A549 (cell line): ENCODE measurements at regions not wholly inside any gene's neighbourhood (a gene's known extent, or its start where the extent isn't known, plus 50 kb on each side); places are given as distances from the start of the nearest gene placed in this dataset.

Experiments used
- ATAC-seq, 2 experiments: fragments of 200-7000 bp in 1 of 2; fragments of >200 bp in 1 of 2; cut with Nextera tagmentation in 1 of 2; cut with Tn5 transposase in 1 of 2; 3 replicates each; pipeline versions ENCODE4 v1.8.0 to v1.9.1; 2018 to 2020; ENCODE audit warnings: mild to moderate bottlenecking in 1 of 2, moderate library complexity in 1 of 2
- CTCF ChIA-PET: fragments of 300-600 bp; sonication (Branson Sonifier 250); formaldehyde crosslinking; extraction: SDS; loops from one replicate; lab custom pipeline; 2021; ENCODE audit warnings: antibody characterized with exemption, inconsistent platforms; lab: Yijun Ruan, JAX
- POLR2A ChIA-PET: fragments of 350-600 bp; formaldehyde crosslinking; extraction: SDS; loops from one replicate; lab custom pipeline; 2021; ENCODE audit warnings: antibody characterized with exemption, inconsistent platforms; lab: Yijun Ruan, JAX
- DNase-seq, 2 experiments: peaks; one replicate each; pipeline versions ENCODE4 v3.0.0 to v3.0.0-alpha.2; 2011 to 2016; ENCODE audit warnings: low read depth in 1 of 2, low spot score in 1 of 2
- FAIRE-seq: peaks from 2 replicates; lab custom pipeline; 2011; peaks lifted over from hg19 to GRCh38; lab: Jason Lieb, UNC
- H3K27ac ChIP-seq, 2 experiments: fragments of >200 bp; sonication (Bioruptor Twin); formaldehyde crosslinking; 3 replicates each; pipeline ENCODE4 v1.5.1; 2016 to 2017
- H3K4me1 ChIP-seq: fragments of >200 bp; sonication (Bioruptor Twin); formaldehyde crosslinking; 3 replicates; pipeline ENCODE4 v1.6.1; 2016
- H3K4me2 ChIP-seq: fragments of >200 bp; sonication (Bioruptor Twin); formaldehyde crosslinking; 3 replicates; pipeline ENCODE4 v1.6.1; 2016
- H3K4me3 ChIP-seq: fragments of >200 bp; sonication (Bioruptor Twin); formaldehyde crosslinking; 3 replicates; pipeline ENCODE4 v1.5.1; 2016
- H3K9me3 ChIP-seq: fragments of >200 bp; sonication (Bioruptor Twin); formaldehyde crosslinking; 3 replicates; pipeline ENCODE4 v1.6.1; 2016
- BCL3 ChIP-seq: fragments of >200 bp; sonication (Bioruptor Twin); formaldehyde crosslinking; IDR thresholded peaks from 3 replicates; pipeline ENCODE4 v1.6.1; 2016
- BHLHE40 ChIP-seq: IDR thresholded peaks from 2 replicates; pipeline ENCODE4 v1.6.1; 2012; ENCODE audit warnings: low read depth, low read length, inconsistent platforms
- CBX8 ChIP-seq: fragments of 200-600 bp; sonication (generic); IDR thresholded peaks from 2 replicates; pipeline ENCODE4 v1.6.1; 2016
- CHD4 ChIP-seq: fragments of 200-600 bp; sonication (generic); IDR thresholded peaks from 2 replicates; pipeline ENCODE4 v1.6.1; 2016; ENCODE audit warnings: antibody characterized with exemption, mild to moderate bottlenecking, borderline replicate concordance
- E2F6 ChIP-seq: IDR thresholded peaks from 2 replicates; pipeline ENCODE4 v1.6.1; 2012; ENCODE audit warnings: low read depth, borderline replicate concordance
- EHMT2 ChIP-seq: fragments of 200-600 bp; sonication (generic); IDR thresholded peaks from 2 replicates; pipeline ENCODE4 v1.6.1; 2016; ENCODE audit warnings: antibody characterized with exemption, low read depth, mild to moderate bottlenecking, moderate library complexity
- EP300 ChIP-seq, 2 experiments: fragments of >200 bp; sonication (Bioruptor Twin); formaldehyde crosslinking; IDR thresholded peaks; 2 replicates in 1 of 2; 3 replicates in 1 of 2; pipeline ENCODE4 v1.6.1; 2016 to 2017
- ESRRA ChIP-seq: fragments of 150-350 bp; IDR thresholded peaks from 2 replicates; pipeline ENCODE4 v1.6.1; 2014; ENCODE audit warnings: mild to moderate bottlenecking, low read length, borderline replicate concordance
- FOSB ChIP-seq: fragments of 250-450 bp; sonication (Bioruptor Pico); IDR thresholded peaks from 2 replicates; pipeline ENCODE4 v1.5.0; 2020; ENCODE audit warnings: mild to moderate bottlenecking, moderate library complexity
- FOXS1 ChIP-seq: fragments of 250-450 bp; sonication (Bioruptor Pico); IDR thresholded peaks from 2 replicates; pipeline ENCODE4 v1.5.0; 2020; ENCODE audit warnings: mild to moderate bottlenecking, moderate library complexity
- HEYL ChIP-seq: fragments of 250-450 bp; sonication (Bioruptor Pico); IDR thresholded peaks from 2 replicates; pipeline ENCODE4 v1.8.0; 2021; ENCODE audit warnings: mild to moderate bottlenecking, moderate library complexity
- HMGXB4 ChIP-seq: fragments of 250-450 bp; sonication (Bioruptor Pico); IDR thresholded peaks from 2 replicates; pipeline ENCODE4 v1.5.0; 2021; ENCODE audit warnings: mild to moderate bottlenecking, moderate library complexity, borderline replicate concordance
- JUN ChIP-seq, 2 experiments: fragments of >200 bp; sonication (Bioruptor Twin); formaldehyde crosslinking; IDR thresholded peaks; 2 replicates in 1 of 2; 3 replicates in 1 of 2; pipeline ENCODE4 v1.6.1; 2016 to 2017
- KDM1A ChIP-seq: fragments of 200-600 bp; sonication (generic); IDR thresholded peaks from 2 replicates; pipeline ENCODE4 v1.6.1; 2016; ENCODE audit warnings: low read depth, mild to moderate bottlenecking
- MAFK ChIP-seq: fragments of 450-650 bp; IDR thresholded peaks from 2 replicates; pipeline ENCODE4 v1.6.1; 2014; ENCODE audit not compliant: partially characterized antibody
- MAZ ChIP-seq: fragments of 150-350 bp; IDR thresholded peaks from 2 replicates; pipeline ENCODE4 v1.6.1; 2014; ENCODE audit warnings: antibody characterized with exemption, low read depth, low read length, borderline replicate concordance
- MYC ChIP-seq: IDR thresholded peaks from 2 replicates; pipeline ENCODE4 v1.6.1; 2012; ENCODE audit warnings: mild to moderate bottlenecking, inconsistent platforms, low read length, improper control_type of control experiment, borderline replicate concordance
- NFE2L2 ChIP-seq: fragments of 150-350 bp; conservative IDR thresholded peaks from 2 replicates; pipeline ENCODE4 v1.6.1; 2014; ENCODE audit warnings: low read length
- NR3C1 ChIP-seq: fragments of >200 bp; sonication (Bioruptor Twin); formaldehyde crosslinking; IDR thresholded peaks from 3 replicates; pipeline ENCODE4 v1.6.1; 2017
- PBX3 ChIP-seq: IDR thresholded peaks from 2 replicates; pipeline ENCODE4 v1.6.1; 2012
- PHF8 ChIP-seq: fragments of 200-600 bp; sonication (generic); IDR thresholded peaks from 2 replicates; pipeline ENCODE4 v1.6.1; 2016; ENCODE audit warnings: low read depth, mild to moderate bottlenecking, antibody characterized with exemption, moderate library complexity, borderline replicate concordance
- POLR2AphosphoS2 ChIP-seq: conservative IDR thresholded peaks from 2 replicates; pipeline ENCODE4 v1.6.1; 2012; ENCODE audit warnings: low read length, improper control_type of control experiment, inconsistent platforms
- RARB ChIP-seq: fragments of 250-450 bp; sonication (Bioruptor Pico); IDR thresholded peaks from 2 replicates; pipeline ENCODE4 v1.8.0; 2021; ENCODE audit warnings: mild to moderate bottlenecking, moderate library complexity
- RCOR1 ChIP-seq: fragments of 150-350 bp; IDR thresholded peaks from 2 replicates; pipeline ENCODE4 v1.6.1; 2014; ENCODE audit warnings: antibody characterized with exemption, low read length, low read depth
- SMC3 ChIP-seq: fragments of >200 bp; sonication (Bioruptor Twin); formaldehyde crosslinking; IDR thresholded peaks from 3 replicates; pipeline ENCODE4 v1.6.1; 2018; ENCODE audit warnings: inconsistent platforms
- SREBF2 ChIP-seq: fragments of 450-650 bp; IDR thresholded peaks from 2 replicates; pipeline ENCODE4 v1.6.1; 2014; ENCODE audit warnings: mild to moderate bottlenecking, moderate library complexity
- TP53 ChIP-seq: fragments of 250-450 bp; sonication (Bioruptor Pico); IDR thresholded peaks from 2 replicates; pipeline ENCODE4 v1.5.0; 2021; ENCODE audit warnings: mild to moderate bottlenecking, moderate library complexity
- ZC3H11A ChIP-seq: fragments of 450-650 bp; IDR thresholded peaks from 2 replicates; pipeline ENCODE4 v1.6.1; 2014; ENCODE audit warnings: antibody characterized with exemption, mild to moderate bottlenecking
- ZNF302 ChIP-seq: fragments of 250-450 bp; sonication (Bioruptor Pico); IDR thresholded peaks from 2 replicates; pipeline ENCODE4 v1.9.0; 2021; ENCODE audit warnings: inconsistent platforms, mild to moderate bottlenecking, moderate library complexity
- ZSCAN20 ChIP-seq: fragments of 250-450 bp; sonication (Bioruptor Pico); IDR thresholded peaks from 2 replicates; pipeline ENCODE4 v1.8.0; 2022; ENCODE audit warnings: mild to moderate bottlenecking, moderate library complexity
- WGBS: methylation state at CpG from one replicate; pipeline ENCODE4 v1.1.6; 2017; ENCODE audit errors: missing lambda C conversion rate; 5-methylcytosine and 5-hydroxymethylcytosine counted together

- TF ChIP-seq NR3C1: no peak
- TF ChIP-seq ZC3H11A: no peak
- TF ChIP-seq ZSCAN20 (CRISPR knock-in tag): no peak
- Histone ChIP-seq H3K27ac (no peak overlapping the region), H3K4me2 (no peak overlapping the region), H3K4me1 (no peaks in the 10 kb centered on the region), H3K4me3 (no peak overlapping the region), H3K9me3 (no peaks in the 10 kb centered on the region)
- CTCF ChIA-PET: no interaction called here
- DNase-seq: no peak
- no peak for FAIRE-seq
- WGBS: 24% methylated on average over 3 of the region's 3 CpGs
- POLR2A ChIA-PET: no interaction called here
- no peak for ATAC-seq
Measured at GRCh38 chr3:102336130-102336529, 98.7 kb upstream of the ZPLD1 start.

- ATAC-seq (no peak), DNase-seq (no peak), FAIRE-seq (no peak)
- ChIA-PET CTCF (no interaction called here), POLR2A (no interaction called here)
- H3K4me1 ChIP-seq: no peaks in the 10 kb centered on the region
- WGBS: 54% methylated on average over 2 of the region's 2 CpGs
- H3K9me3 ChIP-seq: no peaks in the 10 kb centered on the region
- TF ChIP-seq PBX3 (no peak), E2F6 (no peak), KDM1A (no peak), JUN (IDR thresholded peaks at IDR 0.05) (no peak), NFE2L2 (no peak), SREBF2 (no peak), ZNF302 (no peak), RCOR1 (no peak), RARB (CRISPR knock-in tag) (no peak), MAZ (no peak), HEYL (no peak), EHMT2 (no peak), ZSCAN20 (CRISPR knock-in tag) (no peak), MYC (no peak), MAFK (no peak), PHF8 (no peak), HMGXB4 (CRISPR knock-in tag) (no peak), POLR2AphosphoS2 (no peak), BCL3 (no peak)
- no peak overlapping the region for H3K27ac ChIP-seq
- H3K4me3 ChIP-seq: no peak overlapping the region
- no peak overlapping the region for H3K4me2 ChIP-seq
Measured at GRCh38 chr3:102339671-102340070, 95.1 kb upstream of the ZPLD1 start.

GRCh38 chr3:102346897-102347296 lies 87.9 kb upstream of the ZPLD1 start:
- ChIA-PET CTCF (no interaction called here), POLR2A (no interaction called here)
- no peak overlapping the region for H3K4me3 ChIP-seq
- no peaks in the 10 kb centered on the region for H3K4me1 ChIP-seq
- no peak overlapping the region for H3K27ac ChIP-seq
- DNase-seq: no peak
- H3K9me3 ChIP-seq: no peaks in the 10 kb centered on the region
- no peak for ATAC-seq
- no peak overlapping the region for H3K4me2 ChIP-seq
- no peak for FAIRE-seq
- no peak for TF ChIP-seq CHD4
- no peak for TF ChIP-seq TP53 (CRISPR knock-in tag)
- TF ChIP-seq ZSCAN20 (CRISPR knock-in tag): no peak
- TF ChIP-seq SMC3: no peak
- no peak for TF ChIP-seq NR3C1
- no peak for TF ChIP-seq FOXS1 (CRISPR knock-in tag)
- TF ChIP-seq CBX8: no peak
- no peak for TF ChIP-seq RARB (CRISPR knock-in tag)
- no peak for TF ChIP-seq E2F6
- TF ChIP-seq PBX3: no peak
- TF ChIP-seq ESRRA: no peak
- TF ChIP-seq RCOR1: no peak
- no peak for TF ChIP-seq FOSB
- TF ChIP-seq EP300 (IDR thresholded peaks at IDR 0.05): no peak
- TF ChIP-seq NFE2L2: no peak
- no peak for TF ChIP-seq BHLHE40
